ENCODE measurements at regions not wholly inside any gene's neighbourhood (a gene's known extent, or its start where the extent isn't known, plus 50 kb on each side); places are given as distances from the start of the nearest gene placed in this dataset.

GRCh38 chr9:117864385-117865057 is 160.3 kb downstream of the TLR4 start:
- no peak for ATAC-seq
- TF ChIP-seq, protein P1, sequence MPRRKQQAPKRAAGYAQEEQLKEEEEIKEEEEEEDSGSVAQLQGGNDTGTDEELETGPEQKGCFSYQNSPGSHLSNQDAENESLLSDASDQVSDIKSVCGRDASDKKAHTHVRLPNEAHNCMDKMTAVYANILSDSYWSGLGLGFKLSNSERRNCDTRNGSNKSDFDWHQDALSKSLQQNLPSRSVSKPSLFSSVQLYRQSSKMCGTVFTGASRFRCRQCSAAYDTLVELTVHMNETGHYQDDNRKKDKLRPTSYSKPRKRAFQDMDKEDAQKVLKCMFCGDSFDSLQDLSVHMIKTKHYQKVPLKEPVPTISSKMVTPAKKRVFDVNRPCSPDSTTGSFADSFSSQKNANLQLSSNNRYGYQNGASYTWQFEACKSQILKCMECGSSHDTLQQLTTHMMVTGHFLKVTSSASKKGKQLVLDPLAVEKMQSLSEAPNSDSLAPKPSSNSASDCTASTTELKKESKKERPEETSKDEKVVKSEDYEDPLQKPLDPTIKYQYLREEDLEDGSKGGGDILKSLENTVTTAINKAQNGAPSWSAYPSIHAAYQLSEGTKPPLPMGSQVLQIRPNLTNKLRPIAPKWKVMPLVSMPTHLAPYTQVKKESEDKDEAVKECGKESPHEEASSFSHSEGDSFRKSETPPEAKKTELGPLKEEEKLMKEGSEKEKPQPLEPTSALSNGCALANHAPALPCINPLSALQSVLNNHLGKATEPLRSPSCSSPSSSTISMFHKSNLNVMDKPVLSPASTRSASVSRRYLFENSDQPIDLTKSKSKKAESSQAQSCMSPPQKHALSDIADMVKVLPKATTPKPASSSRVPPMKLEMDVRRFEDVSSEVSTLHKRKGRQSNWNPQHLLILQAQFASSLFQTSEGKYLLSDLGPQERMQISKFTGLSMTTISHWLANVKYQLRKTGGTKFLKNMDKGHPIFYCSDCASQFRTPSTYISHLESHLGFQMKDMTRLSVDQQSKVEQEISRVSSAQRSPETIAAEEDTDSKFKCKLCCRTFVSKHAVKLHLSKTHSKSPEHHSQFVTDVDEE (CRISPR knock-in tag; IDR thresholded peaks at IDR 0.05) = no peak
- TF ChIP-seq ISL1 (CRISPR knock-in tag; IDR thresholded peaks at IDR 0.05) = no peak
- no peak for TF ChIP-seq SNAI2 (CRISPR knock-in tag; IDR thresholded peaks at IDR 0.05)
- no peak for TF ChIP-seq ZC3H10 (CRISPR knock-in tag; IDR thresholded peaks at IDR 0.05)
- TF ChIP-seq TCF4 (CRISPR knock-in tag; IDR thresholded peaks at IDR 0.05; ENCODE audit: borderline replicate concordance) = no peak
- no peak for TF ChIP-seq ARNTL (CRISPR knock-in tag; IDR thresholded peaks at IDR 0.05; ENCODE audit: borderline replicate concordance, low read depth)
- no peak for TF ChIP-seq CREB5 (CRISPR knock-in tag; IDR thresholded peaks at IDR 0.05; ENCODE audit: low read depth)
- no peak for TF ChIP-seq ZNF70 (CRISPR knock-in tag; IDR thresholded peaks at IDR 0.05)
- TF ChIP-seq GLIS3 (CRISPR knock-in tag; IDR thresholded peaks at IDR 0.05) = no peak
- TF ChIP-seq, protein P2, sequence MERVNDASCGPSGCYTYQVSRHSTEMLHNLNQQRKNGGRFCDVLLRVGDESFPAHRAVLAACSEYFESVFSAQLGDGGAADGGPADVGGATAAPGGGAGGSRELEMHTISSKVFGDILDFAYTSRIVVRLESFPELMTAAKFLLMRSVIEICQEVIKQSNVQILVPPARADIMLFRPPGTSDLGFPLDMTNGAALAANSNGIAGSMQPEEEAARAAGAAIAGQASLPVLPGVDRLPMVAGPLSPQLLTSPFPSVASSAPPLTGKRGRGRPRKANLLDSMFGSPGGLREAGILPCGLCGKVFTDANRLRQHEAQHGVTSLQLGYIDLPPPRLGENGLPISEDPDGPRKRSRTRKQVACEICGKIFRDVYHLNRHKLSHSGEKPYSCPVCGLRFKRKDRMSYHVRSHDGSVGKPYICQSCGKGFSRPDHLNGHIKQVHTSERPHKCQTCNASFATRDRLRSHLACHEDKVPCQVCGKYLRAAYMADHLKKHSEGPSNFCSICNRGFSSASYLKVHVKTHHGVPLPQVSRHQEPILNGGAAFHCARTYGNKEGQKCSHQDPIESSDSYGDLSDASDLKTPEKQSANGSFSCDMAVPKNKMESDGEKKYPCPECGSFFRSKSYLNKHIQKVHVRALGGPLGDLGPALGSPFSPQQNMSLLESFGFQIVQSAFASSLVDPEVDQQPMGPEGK (CRISPR knock-in tag; IDR thresholded peaks at IDR 0.05; ENCODE audit: borderline replicate concordance) = no peak
- TF ChIP-seq BACH2 (CRISPR knock-in tag; IDR thresholded peaks at IDR 0.05; ENCODE audit: borderline replicate concordance) = no peak
- no peak for TF ChIP-seq ESRRG (CRISPR knock-in tag; IDR thresholded peaks at IDR 0.05)
- no peak for TF ChIP-seq CSDC2 (CRISPR knock-in tag; IDR thresholded peaks at IDR 0.05)
- TF ChIP-seq OSR1 (CRISPR knock-in tag; IDR thresholded peaks at IDR 0.05) = no peak
- no peak for TF ChIP-seq TOX (CRISPR knock-in tag; IDR thresholded peaks at IDR 0.05; ENCODE audit: borderline replicate concordance)
- no peak for TF ChIP-seq PPARA (CRISPR knock-in tag; IDR thresholded peaks at IDR 0.05; ENCODE audit: borderline replicate concordance)
- TF ChIP-seq ZNF565 (CRISPR knock-in tag; conservative IDR thresholded peaks at IDR 0.05; ENCODE audit: low read depth) = no peak

GRCh38 chr9:117868594-117868993 is 164.4 kb downstream of the TLR4 start:
- no peak for ATAC-seq
- TF ChIP-seq GLIS3 (CRISPR knock-in tag; IDR thresholded peaks at IDR 0.05) = no peak
- peak; percentile 92 for TF ChIP-seq TCF4 (CRISPR knock-in tag; IDR thresholded peaks at IDR 0.05; ENCODE audit: borderline replicate concordance)
- TF ChIP-seq, protein P1 (CRISPR knock-in tag; IDR thresholded peaks at IDR 0.05) = peak; percentile 30; the same call in 1 of the 2 replicates

DNA sequence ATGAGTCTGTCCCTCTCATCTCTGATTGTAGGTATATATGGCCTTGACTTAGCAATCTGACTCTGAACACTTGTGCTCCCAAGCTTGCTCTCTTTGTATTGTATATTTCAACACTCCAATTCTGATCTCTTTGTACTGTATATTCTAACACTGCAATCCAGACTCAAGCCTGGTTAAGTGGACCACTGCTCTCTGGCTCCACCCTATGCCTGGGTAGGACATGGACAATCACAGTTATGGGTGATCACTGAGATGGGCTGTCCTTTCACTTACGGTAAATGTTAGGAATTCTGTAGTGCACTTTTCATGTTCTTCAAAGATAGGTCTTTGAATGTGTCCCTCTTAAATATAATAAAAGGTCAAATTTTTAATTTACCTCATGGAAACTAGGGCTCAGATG is 165.1 kb downstream of the TLR4 start:
- ATAC-seq = no peak
- TF ChIP-seq ISL1 (CRISPR knock-in tag; IDR thresholded peaks at IDR 0.05) (no peak), TOX (CRISPR knock-in tag; IDR thresholded peaks at IDR 0.05; ENCODE audit: borderline replicate concordance) (no peak), BACH2 (CRISPR knock-in tag; IDR thresholded peaks at IDR 0.05; ENCODE audit: borderline replicate concordance) (no peak), RARB (CRISPR knock-in tag; IDR thresholded peaks at IDR 0.05) (no peak), PPARA (CRISPR knock-in tag; IDR thresholded peaks at IDR 0.05; ENCODE audit: borderline replicate concordance) (no peak), CSDC2 (CRISPR knock-in tag; IDR thresholded peaks at IDR 0.05) (no peak), SNAI2 (CRISPR knock-in tag; IDR thresholded peaks at IDR 0.05) (no peak), ZFP3 (CRISPR knock-in tag; IDR thresholded peaks at IDR 0.05) (no peak), ESRRG (CRISPR knock-in tag; IDR thresholded peaks at IDR 0.05) (no peak), ZNF70 (CRISPR knock-in tag; IDR thresholded peaks at IDR 0.05) (no peak), OSR1 (CRISPR knock-in tag; IDR thresholded peaks at IDR 0.05) (no peak), CREB5 (CRISPR knock-in tag; IDR thresholded peaks at IDR 0.05; ENCODE audit: low read depth) (no peak)
- TF ChIP-seq, protein P2 (CRISPR knock-in tag; IDR thresholded peaks at IDR 0.05; ENCODE audit: borderline replicate concordance) = no peak
- TF ChIP-seq, protein P3, sequence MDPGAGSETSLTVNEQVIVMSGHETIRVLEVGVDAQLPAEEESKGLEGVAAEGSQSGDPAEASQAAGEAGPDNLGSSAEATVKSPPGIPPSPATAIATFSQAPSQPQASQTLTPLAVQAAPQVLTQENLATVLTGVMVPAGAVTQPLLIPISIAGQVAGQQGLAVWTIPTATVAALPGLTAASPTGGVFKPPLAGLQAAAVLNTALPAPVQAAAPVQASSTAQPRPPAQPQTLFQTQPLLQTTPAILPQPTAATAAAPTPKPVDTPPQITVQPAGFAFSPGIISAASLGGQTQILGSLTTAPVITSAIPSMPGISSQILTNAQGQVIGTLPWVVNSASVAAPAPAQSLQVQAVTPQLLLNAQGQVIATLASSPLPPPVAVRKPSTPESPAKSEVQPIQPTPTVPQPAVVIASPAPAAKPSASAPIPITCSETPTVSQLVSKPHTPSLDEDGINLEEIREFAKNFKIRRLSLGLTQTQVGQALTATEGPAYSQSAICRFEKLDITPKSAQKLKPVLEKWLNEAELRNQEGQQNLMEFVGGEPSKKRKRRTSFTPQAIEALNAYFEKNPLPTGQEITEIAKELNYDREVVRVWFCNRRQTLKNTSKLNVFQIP (CRISPR knock-in tag; IDR thresholded peaks at IDR 0.05; ENCODE audit: borderline replicate concordance, low read depth) = no peak
